Stomach (tissue), 4 donors: ENCODE measurements at regions not wholly inside any gene's neighbourhood (a gene's known extent, or its start where the extent isn't known, plus 50 kb on each side); places are given as distances from the start of the nearest gene placed in this dataset.
"Not testable (repeated sequence)": the region's sequence is repeated elsewhere in the genome, so short reads cannot be mapped to it uniquely, and the experiment has no call there.

ENCODE experiments used
- POLR2A ChIP-seq, 4 donors: fragments of 450-650 bp; IDR thresholded peaks; one replicate each; pipeline ENCODE4 v1.6.1; 2016; ENCODE audit warnings: antibody characterized with exemption in 4 of 4, control low read depth in 2 of 4, mild to moderate bottlenecking in 1 of 4, moderate library complexity in 1 of 4
- POLR2AphosphoS5 ChIP-seq, 3 donors: sonication (generic); formaldehyde crosslinking; IDR thresholded peaks; one replicate each; pipeline ENCODE4 v1.6.1; 2016; ENCODE audit warnings: antibody characterized with exemption in 3 of 3
- TF ChIP-seq, protein P1 (sequence below), 7 experiments: fragments of 450-650 bp in 4 of 7; fragments of 200-600 bp in 3 of 7; sonication (generic) in 3 of 7; IDR thresholded peaks; one replicate each; pipeline ENCODE4 v1.5.1; 2016 to 2019; ENCODE audit warnings: antibody characterized with exemption in 7 of 7, control low read depth in 2 of 7, mild to moderate bottlenecking in 1 of 7

DNA sequence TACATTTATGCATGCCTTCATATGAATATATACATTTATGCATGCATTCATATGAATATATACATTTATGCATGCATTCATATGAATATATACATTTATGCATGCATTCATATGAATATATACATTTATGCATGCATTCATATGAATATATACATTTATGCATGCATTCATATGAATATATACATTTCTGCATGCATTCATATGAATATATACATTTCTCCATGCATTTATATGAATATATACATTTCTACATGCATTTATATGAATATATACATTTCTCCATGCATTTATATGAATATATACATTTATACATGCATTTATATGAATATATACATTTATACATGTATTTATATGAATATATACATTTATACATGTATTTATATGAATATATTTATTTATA, 70.7 kb upstream of the DPP10 start:
- TF ChIP-seq, protein P1, sequence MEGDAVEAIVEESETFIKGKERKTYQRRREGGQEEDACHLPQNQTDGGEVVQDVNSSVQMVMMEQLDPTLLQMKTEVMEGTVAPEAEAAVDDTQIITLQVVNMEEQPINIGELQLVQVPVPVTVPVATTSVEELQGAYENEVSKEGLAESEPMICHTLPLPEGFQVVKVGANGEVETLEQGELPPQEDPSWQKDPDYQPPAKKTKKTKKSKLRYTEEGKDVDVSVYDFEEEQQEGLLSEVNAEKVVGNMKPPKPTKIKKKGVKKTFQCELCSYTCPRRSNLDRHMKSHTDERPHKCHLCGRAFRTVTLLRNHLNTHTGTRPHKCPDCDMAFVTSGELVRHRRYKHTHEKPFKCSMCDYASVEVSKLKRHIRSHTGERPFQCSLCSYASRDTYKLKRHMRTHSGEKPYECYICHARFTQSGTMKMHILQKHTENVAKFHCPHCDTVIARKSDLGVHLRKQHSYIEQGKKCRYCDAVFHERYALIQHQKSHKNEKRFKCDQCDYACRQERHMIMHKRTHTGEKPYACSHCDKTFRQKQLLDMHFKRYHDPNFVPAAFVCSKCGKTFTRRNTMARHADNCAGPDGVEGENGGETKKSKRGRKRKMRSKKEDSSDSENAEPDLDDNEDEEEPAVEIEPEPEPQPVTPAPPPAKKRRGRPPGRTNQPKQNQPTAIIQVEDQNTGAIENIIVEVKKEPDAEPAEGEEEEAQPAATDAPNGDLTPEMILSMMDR (IDR thresholded peaks at IDR 0.05) = not testable (repeated sequence)
- TF ChIP-seq POLR2A, POLR2AphosphoS5 (IDR thresholded peaks at IDR 0.05): not testable (repeated sequence)
